Bronchial epithelial cell (primary cell): ENCODE measurements at regions not wholly inside any gene's neighbourhood (a gene's known extent, or its start where the extent isn't known, plus 50 kb on each side); places are given as distances from the start of the nearest gene placed in this dataset.

Source experiments
- DNase-seq: peaks from one replicate; pipeline ENCODE4 v3.0.0-alpha.2; 2010; ENCODE audit warnings: low read depth
- FAIRE-seq: peaks from 2 replicates; lab custom pipeline; 2011; peaks lifted over from hg19 to GRCh38; lab: Jason Lieb, UNC
- H3K27me3 ChIP-seq: 2 replicates; pipeline ENCODE4 v1.5.1; 2011; ENCODE audit warnings: low read length; ENCODE audit not compliant: control insufficient read depth, insufficient read depth
- H3K36me3 ChIP-seq: 2 replicates; pipeline ENCODE4 v1.5.1; 2011; ENCODE audit warnings: low read length; ENCODE audit not compliant: control insufficient read depth, insufficient read depth
- H3K4me3 ChIP-seq: 2 replicates; pipeline ENCODE4 v1.5.1; 2011; ENCODE audit warnings: mild to moderate bottlenecking, low read depth, low read length, control low read depth
- TF ChIP-seq, protein P1 (sequence below): IDR thresholded peaks from 2 replicates; pipeline ENCODE4 v1.5.1; 2011; ENCODE audit warnings: mild to moderate bottlenecking, moderate library complexity, low read length, control low read depth, inconsistent platforms; ENCODE audit not compliant: insufficient read depth, severe bottlenecking

DNA sequence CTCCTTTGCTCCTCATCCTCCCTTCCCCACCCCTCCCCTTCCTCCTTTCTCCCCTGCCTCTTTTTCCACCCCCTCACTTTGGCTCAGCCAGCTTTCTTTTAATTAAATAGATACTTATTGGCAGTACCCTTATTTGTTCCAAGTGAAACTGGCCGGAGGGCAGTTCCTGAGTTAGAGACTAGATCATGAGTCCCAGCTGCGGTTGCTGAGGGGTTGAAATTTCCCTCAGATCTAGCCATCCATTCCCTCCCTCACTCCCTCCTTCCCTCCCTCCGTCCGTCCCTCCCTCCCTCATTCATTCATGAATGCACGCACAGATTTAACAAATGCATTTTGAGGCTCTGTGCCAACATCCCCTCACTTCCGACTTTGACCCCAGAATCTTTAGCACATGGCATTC lies 519.2 kb upstream of the EEF2KMT start:
- Histone ChIP-seq H3K4me3 (no peak overlapping the region), H3K27me3 (no peaks in the 10 kb centered on the region), H3K36me3 (no peaks in the 10 kb centered on the region)
- TF ChIP-seq, protein P1, sequence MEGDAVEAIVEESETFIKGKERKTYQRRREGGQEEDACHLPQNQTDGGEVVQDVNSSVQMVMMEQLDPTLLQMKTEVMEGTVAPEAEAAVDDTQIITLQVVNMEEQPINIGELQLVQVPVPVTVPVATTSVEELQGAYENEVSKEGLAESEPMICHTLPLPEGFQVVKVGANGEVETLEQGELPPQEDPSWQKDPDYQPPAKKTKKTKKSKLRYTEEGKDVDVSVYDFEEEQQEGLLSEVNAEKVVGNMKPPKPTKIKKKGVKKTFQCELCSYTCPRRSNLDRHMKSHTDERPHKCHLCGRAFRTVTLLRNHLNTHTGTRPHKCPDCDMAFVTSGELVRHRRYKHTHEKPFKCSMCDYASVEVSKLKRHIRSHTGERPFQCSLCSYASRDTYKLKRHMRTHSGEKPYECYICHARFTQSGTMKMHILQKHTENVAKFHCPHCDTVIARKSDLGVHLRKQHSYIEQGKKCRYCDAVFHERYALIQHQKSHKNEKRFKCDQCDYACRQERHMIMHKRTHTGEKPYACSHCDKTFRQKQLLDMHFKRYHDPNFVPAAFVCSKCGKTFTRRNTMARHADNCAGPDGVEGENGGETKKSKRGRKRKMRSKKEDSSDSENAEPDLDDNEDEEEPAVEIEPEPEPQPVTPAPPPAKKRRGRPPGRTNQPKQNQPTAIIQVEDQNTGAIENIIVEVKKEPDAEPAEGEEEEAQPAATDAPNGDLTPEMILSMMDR: no peak
- DNase-seq (no peak), FAIRE-seq (no peak)

DNA sequence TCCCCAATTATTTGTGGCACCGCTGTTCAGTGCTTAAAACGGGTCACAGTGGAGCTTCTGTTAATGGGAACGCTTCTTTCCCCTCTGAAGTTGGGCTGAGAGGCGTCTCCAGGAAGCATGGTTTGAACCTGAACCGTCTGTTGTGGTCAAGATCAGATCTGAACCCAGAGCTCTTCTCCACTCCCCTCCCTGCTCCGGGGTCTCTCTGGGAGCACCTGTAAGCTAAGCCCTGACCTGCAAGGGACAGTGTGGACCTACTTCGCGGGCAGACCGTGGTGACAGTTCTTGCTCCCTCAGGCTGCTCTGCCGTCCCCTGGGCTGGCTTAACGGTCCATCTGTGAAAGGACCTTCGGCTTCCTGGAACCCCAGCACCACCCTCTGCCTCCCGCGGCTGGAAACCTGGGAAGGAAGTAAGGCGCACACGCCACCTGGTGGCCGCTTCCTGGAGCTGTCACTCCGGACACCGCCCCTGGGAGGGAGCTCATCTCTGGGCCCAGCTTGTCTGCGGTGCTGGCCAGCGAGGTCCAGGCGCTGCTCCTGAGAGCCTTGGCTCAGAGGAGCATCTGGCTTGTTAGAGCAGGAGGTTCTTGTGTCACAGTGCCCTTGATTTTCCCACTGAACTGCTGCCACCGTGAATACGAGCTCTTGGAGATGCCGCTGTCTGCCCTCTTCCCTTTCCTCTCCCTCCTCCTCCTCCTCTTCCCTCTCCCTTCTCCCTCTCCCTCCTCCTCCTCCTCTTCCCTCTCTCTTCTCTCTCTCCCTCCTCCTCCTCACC lies 518.5 kb upstream of the EEF2KMT start:
- TF ChIP-seq, protein P1: no peak
- DNase-seq (no peak), FAIRE-seq (no peak)
- Histone ChIP-seq H3K4me3 (no peak overlapping the region), H3K27me3 (no peaks in the 10 kb centered on the region), H3K36me3 (no peaks in the 10 kb centered on the region)

DNA sequence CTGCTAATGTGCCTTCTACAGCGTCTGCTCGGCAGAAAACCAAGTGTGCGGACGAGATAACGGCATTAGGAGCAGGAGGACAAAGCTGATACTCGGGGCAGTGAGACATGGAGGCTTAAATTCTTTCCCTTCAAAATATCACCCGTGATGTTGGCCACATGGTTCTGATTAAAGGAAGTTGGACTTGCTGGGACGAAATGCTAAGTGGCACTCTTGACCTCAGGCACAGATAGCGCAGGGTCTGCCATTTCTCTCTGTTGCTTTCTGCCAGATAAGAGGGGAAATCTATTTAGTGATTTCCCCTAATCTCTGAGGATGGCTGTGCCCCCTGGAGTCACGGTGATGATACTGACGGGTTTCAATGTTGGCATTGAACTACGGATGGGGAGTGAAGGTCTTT lies 509.6 kb upstream of the EEF2KMT start:
- H3K36me3 ChIP-seq: no peaks in the 10 kb centered on the region
- no peaks in the 10 kb centered on the region for H3K27me3 ChIP-seq
- no peak overlapping the region for H3K4me3 ChIP-seq
- TF ChIP-seq, protein P1: no peak
- no peak for FAIRE-seq
- no peak for DNase-seq

DNA sequence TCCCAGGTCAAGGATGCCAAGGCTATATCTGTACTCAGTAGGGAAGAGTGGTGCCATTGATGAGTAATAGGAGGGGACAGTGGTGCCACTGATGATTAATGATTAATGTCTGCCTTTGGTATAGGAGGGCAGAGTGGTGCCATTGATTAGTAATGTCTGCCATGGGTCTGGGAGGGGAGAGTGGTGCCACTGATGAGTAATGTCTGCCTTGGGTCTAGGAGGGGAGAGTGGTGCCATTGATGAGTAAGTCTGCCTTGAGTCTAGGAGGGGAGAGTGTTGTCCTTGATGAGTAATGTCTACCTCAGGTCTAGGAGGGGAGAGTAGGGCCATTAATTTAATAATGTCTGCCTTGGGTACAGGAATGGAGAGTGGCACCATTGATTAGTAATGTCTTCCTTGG lies 507.8 kb upstream of the EEF2KMT start:
- TF ChIP-seq, protein P1: no peak
- Histone ChIP-seq H3K4me3 (no peak overlapping the region), H3K27me3 (no peaks in the 10 kb centered on the region), H3K36me3 (no peaks in the 10 kb centered on the region)
- FAIRE-seq (no peak), DNase-seq (no peak)

DNA sequence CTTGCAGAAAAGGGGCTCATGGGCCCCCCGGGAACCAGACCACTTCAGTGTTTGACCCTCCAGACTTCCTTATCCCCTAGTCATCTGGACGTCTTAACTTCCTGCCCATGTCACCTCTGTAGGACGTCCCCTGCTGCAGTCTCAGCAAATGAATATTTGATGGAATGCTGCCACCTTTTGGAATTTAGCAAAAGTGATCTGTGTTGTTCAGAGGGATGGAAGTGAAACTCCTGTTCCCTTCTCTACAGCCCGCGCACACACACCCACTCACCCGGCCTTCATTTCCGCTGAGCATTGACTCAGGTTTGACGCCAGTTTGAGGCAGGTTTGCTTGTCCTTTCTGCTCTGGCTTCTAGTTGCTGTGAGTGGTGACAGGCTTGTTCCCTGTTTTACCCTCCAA lies 507.2 kb upstream of the EEF2KMT start:
- no peak for DNase-seq
- TF ChIP-seq, protein P1: no peak
- Histone ChIP-seq H3K27me3 (no peaks in the 10 kb centered on the region), H3K4me3 (no peak overlapping the region), H3K36me3 (no peaks in the 10 kb centered on the region)
- no peak for FAIRE-seq

DNA sequence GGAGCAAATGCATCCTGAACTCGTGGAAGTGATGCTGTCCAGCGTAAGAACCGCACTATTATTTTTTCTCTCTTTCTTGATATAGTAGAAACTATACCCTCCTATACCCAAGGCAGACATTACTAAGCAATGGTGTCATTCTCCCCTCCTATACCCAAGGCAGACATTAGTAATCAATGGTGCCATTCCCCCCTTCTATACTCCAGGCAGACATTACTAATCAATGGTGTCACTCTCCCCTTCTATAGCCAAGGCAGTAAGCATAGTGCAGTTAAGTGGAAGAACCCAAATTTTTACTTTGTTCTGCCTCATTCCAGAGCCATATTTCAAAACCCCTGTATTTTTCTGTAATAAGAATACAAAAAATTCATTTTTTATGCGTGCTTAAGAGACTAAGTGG lies 506.2 kb upstream of the EEF2KMT start:
- H3K36me3 ChIP-seq: no peaks in the 10 kb centered on the region
- DNase-seq (no peak), FAIRE-seq (no peak)
- no peak overlapping the region for H3K4me3 ChIP-seq
- H3K27me3 ChIP-seq: no peaks in the 10 kb centered on the region
- TF ChIP-seq, protein P1: no peak
